Large intestine (tissue), 3 donors: ENCODE measurements at regions not wholly inside any gene's neighbourhood (a gene's known extent, or its start where the extent isn't known, plus 50 kb on each side); places are given as distances from the start of the nearest gene placed in this dataset.

ENCODE experiments used
- DNase-seq, 2 donors: peaks; one replicate each; pipeline versions ENCODE4 v3.0.0 to v3.0.0-alpha.2; 2013
- H3K27ac ChIP-seq: one replicate; pipeline ENCODE4 v1.5.1; 2013; ENCODE audit warnings: low read length
- H3K27me3 ChIP-seq: 2 replicates; pipeline ENCODE4 v1.6.1; 2013; ENCODE audit warnings: low read length; ENCODE audit not compliant: control insufficient read depth, insufficient read depth
- H3K36me3 ChIP-seq: 2 replicates; pipeline ENCODE4 v1.6.1; 2013; ENCODE audit warnings: low read length; ENCODE audit not compliant: control insufficient read depth, insufficient read depth
- H3K4me1 ChIP-seq: one replicate; pipeline ENCODE4 v1.6.1; 2013; ENCODE audit warnings: low read length; ENCODE audit not compliant: control insufficient read depth, insufficient read depth
- H3K4me3 ChIP-seq: one replicate; pipeline ENCODE4 v1.5.1; 2013; ENCODE audit warnings: low read length
- H3K9me3 ChIP-seq: one replicate; pipeline ENCODE4 v1.6.1; 2013; ENCODE audit warnings: mild to moderate bottlenecking, low read depth, low read length, moderate library complexity; ENCODE audit not compliant: control insufficient read depth
- WGBS: methylation state at CpG from one replicate; pipeline ENCODE4 v1.1.5; 2013; ENCODE audit warnings: low lambda C conversion rate; ENCODE audit not compliant: insufficient coverage; 5-methylcytosine and 5-hydroxymethylcytosine counted together

DNA sequence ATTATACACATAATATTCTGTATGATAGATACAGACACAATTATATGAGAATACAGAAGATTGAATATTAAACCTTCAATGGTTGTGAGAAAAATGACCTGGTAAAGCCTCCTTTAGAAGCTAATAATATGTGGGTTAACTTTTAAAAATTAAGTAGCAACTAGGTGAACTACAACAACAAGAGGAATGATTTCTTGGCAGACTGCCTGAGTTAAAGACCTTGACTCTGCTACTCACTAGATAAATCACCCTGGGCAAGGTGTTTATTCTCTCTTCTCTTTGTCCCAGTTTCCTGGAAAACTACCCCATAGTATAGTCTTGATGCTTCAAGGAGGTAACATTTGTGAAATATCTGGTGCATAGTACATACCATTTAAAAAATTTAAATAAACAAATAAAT lies 519.6 kb upstream of the TENM4 start:
- no peaks in the 10 kb centered on the region for H3K27me3 ChIP-seq
- no peaks in the 10 kb centered on the region for H3K36me3 ChIP-seq
- H3K27ac ChIP-seq: no peak overlapping the region
- no peak for DNase-seq
- H3K9me3 ChIP-seq: peaks cover 11% of the 10 kb centered on the region
- H3K4me3 ChIP-seq: no peak overlapping the region
- no peaks in the 10 kb centered on the region for H3K4me1 ChIP-seq

DNA sequence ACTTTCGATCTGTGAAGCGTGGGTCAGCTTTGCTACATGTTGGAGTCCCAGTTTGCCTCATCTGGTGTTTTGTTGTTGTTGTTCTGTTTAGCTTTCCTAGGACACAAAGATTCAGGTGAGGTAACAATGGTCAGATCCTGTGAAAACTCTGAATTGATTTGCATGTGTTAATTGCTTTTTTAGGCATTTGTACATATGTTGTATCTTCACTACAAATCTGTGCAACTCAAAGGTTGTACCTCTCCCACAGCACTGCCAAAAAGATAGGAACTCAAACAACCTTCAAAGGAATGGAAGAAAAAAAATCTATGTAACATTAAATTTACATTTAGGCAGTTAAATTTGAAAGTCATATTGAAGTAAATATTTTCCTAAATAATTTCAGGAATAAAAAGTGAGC lies 518.5 kb upstream of the TENM4 start:
- H3K9me3 ChIP-seq: peaks cover 11% of the 10 kb centered on the region
- no peaks in the 10 kb centered on the region for H3K36me3 ChIP-seq
- WGBS: no CpG with 5 or more reads among the region's 2 CpGs
- no peaks in the 10 kb centered on the region for H3K27me3 ChIP-seq
- no peak overlapping the region for H3K27ac ChIP-seq
- no peak for DNase-seq
- H3K4me3 ChIP-seq: no peak overlapping the region
- no peaks in the 10 kb centered on the region for H3K4me1 ChIP-seq

GRCh38 chr11:79957702-79958101 lies 516.9 kb upstream of the TENM4 start:
- peak; percentile 39 to 77 for DNase-seq

DNA sequence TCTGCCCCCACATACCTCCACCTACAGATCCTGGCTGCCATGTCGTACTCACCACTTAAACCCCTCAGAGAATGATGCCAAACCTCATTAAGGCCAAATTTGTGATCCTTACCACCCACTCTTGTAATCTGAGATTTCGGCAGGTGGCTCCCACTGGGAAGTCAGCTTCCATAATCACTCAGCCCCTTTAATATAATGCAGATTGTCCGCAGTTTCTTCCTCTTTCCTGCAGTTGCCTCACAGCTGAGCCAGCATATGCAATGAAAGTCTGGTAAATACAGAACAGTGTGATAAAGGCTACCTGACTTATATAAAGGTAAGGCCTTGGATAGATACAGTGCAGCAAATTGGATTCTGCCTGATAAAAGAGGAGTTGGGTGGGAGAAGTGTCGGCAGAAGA lies 515.2 kb upstream of the TENM4 start:
- H3K4me3 ChIP-seq: no peak overlapping the region
- no peaks in the 10 kb centered on the region for H3K4me1 ChIP-seq
- no peak overlapping the region for H3K27ac ChIP-seq
- DNase-seq: no peak
- no peaks in the 10 kb centered on the region for H3K36me3 ChIP-seq
- no peaks in the 10 kb centered on the region for H3K27me3 ChIP-seq
- 75% methylated on average over 2 of the region's 4 CpGs for WGBS
- H3K9me3 ChIP-seq: peaks cover 11% of the 10 kb centered on the region

More at GRCh38 chr11:79957702-79958101, 516.9 kb upstream of the TENM4 start:
- Histone ChIP-seq H3K27me3 (no peaks in the 10 kb centered on the region), H3K4me1 (no peaks in the 10 kb centered on the region), H3K9me3 (peaks cover 11% of the 10 kb centered on the region), H3K36me3 (no peaks in the 10 kb centered on the region), H3K27ac (no peak overlapping the region), H3K4me3 (no peak overlapping the region)

- no peaks in the 10 kb centered on the region for H3K4me1 ChIP-seq
- no peak overlapping the region for H3K27ac ChIP-seq
- no peaks in the 10 kb centered on the region for H3K36me3 ChIP-seq
- no peak for DNase-seq
- no peaks in the 10 kb centered on the region for H3K27me3 ChIP-seq
- WGBS: no CpG with 5 or more reads among the region's 1 CpG
- peaks cover 2% of the 10 kb centered on the region for H3K9me3 ChIP-seq
- no peak overlapping the region for H3K4me3 ChIP-seq
These were observed 512.8 kb upstream of the TENM4 start for GRCh38 chr11:79953629-79954028.

DNA sequence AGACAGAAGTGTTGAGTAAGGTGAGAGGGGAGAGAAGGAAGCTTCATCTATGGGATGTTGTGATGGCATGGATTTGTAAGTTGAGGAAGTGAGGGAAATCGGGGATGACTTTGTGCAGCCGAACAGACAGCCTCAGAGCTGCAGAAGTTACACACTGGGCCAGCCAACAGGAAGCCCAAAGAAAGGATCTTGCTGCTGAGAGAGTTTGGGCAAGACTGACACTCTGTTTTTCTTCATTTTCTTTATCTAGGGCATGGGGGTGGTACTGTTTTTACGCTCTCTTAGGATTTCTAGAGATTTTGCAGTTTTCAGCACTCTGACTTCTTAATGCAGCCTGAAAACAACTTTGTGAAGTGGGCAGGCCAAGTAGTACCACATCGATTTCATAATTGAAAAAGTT lies 509.9 kb upstream of the TENM4 start:
- 83% methylated on average over 1 of the region's 4 CpGs for WGBS
- DNase-seq: no peak
- no peak overlapping the region for H3K27ac ChIP-seq

GRCh38 chr11:79950172-79950571 lies 509.3 kb upstream of the TENM4 start:
- no peaks in the 10 kb centered on the region for H3K27me3 ChIP-seq
- DNase-seq: no peak
- 100% methylated on average over 1 of the region's 4 CpGs for WGBS
- no peaks in the 10 kb centered on the region for H3K9me3 ChIP-seq
- no peak overlapping the region for H3K27ac ChIP-seq
- H3K36me3 ChIP-seq: no peaks in the 10 kb centered on the region
- no peaks in the 10 kb centered on the region for H3K4me1 ChIP-seq
- H3K4me3 ChIP-seq: no peak overlapping the region

More for the DNA sequence above, 509.9 kb upstream of the TENM4 start:
- no peaks in the 10 kb centered on the region for H3K36me3 ChIP-seq
- no peaks in the 10 kb centered on the region for H3K4me1 ChIP-seq
- H3K9me3 ChIP-seq: no peaks in the 10 kb centered on the region
- H3K27me3 ChIP-seq: no peaks in the 10 kb centered on the region
- H3K4me3 ChIP-seq: no peak overlapping the region

DNA sequence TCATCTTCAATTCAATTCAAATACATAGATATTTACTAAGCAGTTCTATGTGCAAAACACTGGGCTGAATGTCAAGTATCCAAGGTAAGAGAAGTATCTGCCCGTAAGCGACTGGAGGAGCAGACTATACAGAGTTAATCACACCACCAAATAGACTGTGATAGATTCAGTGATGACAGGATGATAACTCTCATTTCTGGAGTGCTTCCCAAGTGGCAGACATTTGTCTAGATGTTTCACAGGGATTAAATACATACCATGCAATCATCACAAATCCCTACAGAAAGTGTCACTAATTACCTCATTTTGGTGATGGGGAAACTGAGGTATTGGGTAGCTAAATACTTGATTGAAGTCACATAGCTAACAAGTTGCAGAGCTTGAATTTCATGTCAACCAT lies 508.7 kb upstream of the TENM4 start:
- H3K9me3 ChIP-seq: no peaks in the 10 kb centered on the region
- no CpG with 5 or more reads among the region's 2 CpGs for WGBS
- DNase-seq: no peak

GRCh38 chr11:79942646-79943045 lies 501.8 kb upstream of the TENM4 start:
- H3K9me3 ChIP-seq: no peaks in the 10 kb centered on the region
- H3K4me1 ChIP-seq: no peaks in the 10 kb centered on the region
- no peaks in the 10 kb centered on the region for H3K36me3 ChIP-seq
- 60% methylated on average over 1 of the region's 2 CpGs for WGBS
- no peak overlapping the region for H3K4me3 ChIP-seq
- H3K27ac ChIP-seq: no peak overlapping the region
- H3K27me3 ChIP-seq: no peaks in the 10 kb centered on the region
- DNase-seq: no peak

More for the DNA sequence above, 508.7 kb upstream of the TENM4 start:
- no peak overlapping the region for H3K27ac ChIP-seq
- no peaks in the 10 kb centered on the region for H3K36me3 ChIP-seq
- no peaks in the 10 kb centered on the region for H3K4me1 ChIP-seq
- H3K27me3 ChIP-seq: no peaks in the 10 kb centered on the region
- H3K4me3 ChIP-seq: no peak overlapping the region

DNA sequence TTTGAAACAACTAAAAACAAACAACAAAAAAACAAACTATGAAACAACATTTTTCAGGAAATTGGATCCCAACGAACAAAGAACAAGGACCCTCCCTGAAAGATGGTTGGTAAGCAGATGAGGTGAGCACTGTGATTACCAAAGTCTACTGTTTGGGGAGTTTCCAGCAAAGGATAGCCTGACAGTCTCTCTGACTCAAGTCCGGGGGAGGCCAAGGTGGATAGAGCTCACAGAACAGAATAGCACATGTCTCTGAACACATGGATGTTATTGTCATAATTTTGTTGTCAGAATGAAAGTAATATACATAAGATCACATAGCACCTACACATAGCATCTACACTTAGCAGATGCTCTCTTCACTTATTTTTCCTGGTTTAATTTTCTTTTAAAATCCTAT lies 501.3 kb upstream of the TENM4 start:
- H3K36me3 ChIP-seq: no peaks in the 10 kb centered on the region
- H3K4me1 ChIP-seq: no peaks in the 10 kb centered on the region
- DNase-seq: no peak
- WGBS: 60% methylated on average over 1 of the region's 2 CpGs
- no peak overlapping the region for H3K4me3 ChIP-seq
- H3K27ac ChIP-seq: no peak overlapping the region
- H3K9me3 ChIP-seq: no peaks in the 10 kb centered on the region
- H3K27me3 ChIP-seq: no peaks in the 10 kb centered on the region

GRCh38 chr11:79940974-79941735 lies 500.3 kb upstream of the TENM4 start:
- no peaks in the 10 kb centered on the region for H3K36me3 ChIP-seq
- H3K27me3 ChIP-seq: no peaks in the 10 kb centered on the region
- no peaks in the 10 kb centered on the region for H3K9me3 ChIP-seq
- WGBS: 58% methylated on average over 2 of the region's 3 CpGs
- DNase-seq: no peak
- H3K27ac ChIP-seq: no peak overlapping the region
- H3K4me1 ChIP-seq: no peaks in the 10 kb centered on the region
- no peak overlapping the region for H3K4me3 ChIP-seq
